Gastrocnemius medialis (tissue), 4 donors: ENCODE measurements at regions not wholly inside any gene's neighbourhood (a gene's known extent, or its start where the extent isn't known, plus 50 kb on each side); places are given as distances from the start of the nearest gene placed in this dataset.

Experiments
- CTCF ChIP-seq, 5 experiments: fragments of 450-650 bp in 3 of 5; fragments of 200-600 bp in 2 of 5; sonication (generic) in 2 of 5; IDR thresholded peaks in 4 of 5; conservative IDR thresholded peaks in 1 of 5; 1 replicate in 4 of 5; 2 replicates in 1 of 5; pipeline ENCODE4 v1.5.1; 2016 to 2019; ENCODE audit warnings: antibody characterized with exemption in 5 of 5, mild to moderate bottlenecking in 3 of 5, moderate library complexity in 3 of 5
- POLR2A ChIP-seq, 2 donors: fragments of 450-650 bp; IDR thresholded peaks; one replicate each; pipeline ENCODE4 v1.6.1; 2017; ENCODE audit warnings: antibody characterized with exemption in 2 of 2, mild to moderate bottlenecking in 2 of 2, moderate library complexity in 2 of 2

GRCh38 chr2:212928681-212929080 lies 222.7 kb downstream of the IKZF2 start:
- TF ChIP-seq CTCF (IDR thresholded peaks at IDR 0.05 in 4 of 5, conservative IDR thresholded peaks at IDR 0.05 in 1 of 5), result no peak
- TF ChIP-seq POLR2A (IDR thresholded peaks at IDR 0.05), result no peak
